ENCODE measurements at regions not wholly inside any gene's neighbourhood (a gene's known extent, or its start where the extent isn't known, plus 50 kb on each side); places are given as distances from the start of the nearest gene placed in this dataset.

DNA sequence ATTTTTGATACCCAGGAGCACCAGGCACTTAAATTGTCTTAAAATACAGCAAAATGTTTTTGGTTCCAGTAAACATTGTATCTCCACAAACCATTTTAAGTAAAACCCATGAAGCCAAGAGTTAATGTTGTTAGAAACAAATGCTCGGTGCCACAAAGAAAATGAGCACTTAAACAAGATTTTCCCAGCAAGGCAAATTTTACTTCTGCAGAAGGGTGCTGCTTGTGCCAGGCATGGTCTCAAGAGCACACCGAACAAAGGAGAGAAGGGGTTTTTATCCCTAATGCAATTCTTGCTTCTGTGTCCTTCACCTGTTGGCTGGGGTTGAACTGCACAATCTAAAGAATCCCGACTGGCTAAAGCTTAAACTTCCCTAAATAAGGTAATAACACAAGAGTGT lies 286.7 kb downstream of the ADCYAP1 start:
- no peaks in the 10 kb centered on the region for H3K4me1 ChIP-seq
- TF ChIP-seq POLR2A (IDR thresholded peaks at IDR 0.05) (no peak), POLR2AphosphoS5 (IDR thresholded peaks at IDR 0.05) (no peak)
- TF ChIP-seq, protein P1, sequence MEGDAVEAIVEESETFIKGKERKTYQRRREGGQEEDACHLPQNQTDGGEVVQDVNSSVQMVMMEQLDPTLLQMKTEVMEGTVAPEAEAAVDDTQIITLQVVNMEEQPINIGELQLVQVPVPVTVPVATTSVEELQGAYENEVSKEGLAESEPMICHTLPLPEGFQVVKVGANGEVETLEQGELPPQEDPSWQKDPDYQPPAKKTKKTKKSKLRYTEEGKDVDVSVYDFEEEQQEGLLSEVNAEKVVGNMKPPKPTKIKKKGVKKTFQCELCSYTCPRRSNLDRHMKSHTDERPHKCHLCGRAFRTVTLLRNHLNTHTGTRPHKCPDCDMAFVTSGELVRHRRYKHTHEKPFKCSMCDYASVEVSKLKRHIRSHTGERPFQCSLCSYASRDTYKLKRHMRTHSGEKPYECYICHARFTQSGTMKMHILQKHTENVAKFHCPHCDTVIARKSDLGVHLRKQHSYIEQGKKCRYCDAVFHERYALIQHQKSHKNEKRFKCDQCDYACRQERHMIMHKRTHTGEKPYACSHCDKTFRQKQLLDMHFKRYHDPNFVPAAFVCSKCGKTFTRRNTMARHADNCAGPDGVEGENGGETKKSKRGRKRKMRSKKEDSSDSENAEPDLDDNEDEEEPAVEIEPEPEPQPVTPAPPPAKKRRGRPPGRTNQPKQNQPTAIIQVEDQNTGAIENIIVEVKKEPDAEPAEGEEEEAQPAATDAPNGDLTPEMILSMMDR (IDR thresholded peaks at IDR 0.05): no peak
- H3K27me3 ChIP-seq: no peaks in the 10 kb centered on the region
- H3K27ac ChIP-seq: no peak overlapping the region
- H3K4me3 ChIP-seq: no peak overlapping the region
- no peak for DNase-seq (ENCODE audit: low spot score in 2 of 2)
- intact Hi-C loops (cut with DNase I; ENCODE audit: low total_unique reads): no loop called here
- no peaks in the 10 kb centered on the region for H3K36me3 ChIP-seq
- H3K9me3 ChIP-seq: peaks cover 4 to 12% of the 10 kb centered on the region in 2 donors

DNA sequence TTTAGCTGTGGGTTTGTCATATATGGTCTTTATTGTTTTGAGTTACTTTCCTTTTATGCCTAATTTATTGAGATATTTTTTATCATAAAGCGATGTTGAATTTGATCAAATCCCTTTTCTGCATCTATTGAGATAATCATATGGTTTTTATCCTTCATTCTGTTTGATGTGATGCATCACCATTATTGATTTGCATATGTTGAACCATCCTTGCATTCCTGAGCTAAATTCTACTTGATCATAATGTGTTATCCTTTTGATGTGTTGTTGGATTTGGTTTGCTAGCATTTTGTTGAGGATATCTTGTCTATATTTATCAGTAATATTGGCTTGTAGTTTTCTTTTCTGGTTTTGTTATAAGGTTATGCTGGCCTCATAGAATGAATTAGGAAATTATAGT lies 308.5 kb downstream of the ADCYAP1 start:
- Histone ChIP-seq H3K4me3 (no peak overlapping the region), H3K27ac (no peak overlapping the region), H3K4me1 (no peaks in the 10 kb centered on the region), H3K36me3 (no peaks in the 10 kb centered on the region), H3K9me3 (peaks cover 0 to 19% of the 10 kb centered on the region in 2 donors), H3K27me3 (no peaks in the 10 kb centered on the region)
- intact Hi-C loops (cut with DNase I; ENCODE audit: low total_unique reads): no loop called here
- no peak for DNase-seq (ENCODE audit: low spot score in 2 of 2)
- TF ChIP-seq POLR2AphosphoS5 (IDR thresholded peaks at IDR 0.05) (no peak), POLR2A (IDR thresholded peaks at IDR 0.05) (no peak)
- TF ChIP-seq, protein P1 (IDR thresholded peaks at IDR 0.05): no peak

DNA sequence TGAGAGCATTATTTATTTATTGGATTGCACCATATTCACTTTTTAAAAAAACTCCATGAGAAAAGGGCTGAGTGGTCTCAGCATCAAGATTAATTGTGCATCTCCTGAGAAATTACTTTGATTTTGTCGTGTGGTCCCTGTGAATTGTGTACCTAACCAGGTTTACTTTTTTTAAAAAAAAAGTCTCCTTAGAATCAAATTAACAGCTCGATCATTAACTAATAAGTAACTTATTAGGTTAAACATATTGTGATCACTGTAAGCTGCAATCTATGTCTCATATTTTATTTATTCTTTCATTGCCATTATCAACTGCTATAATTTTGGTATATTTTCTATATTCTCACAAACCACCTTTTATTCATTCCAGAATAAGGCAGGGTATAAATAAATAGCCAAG lies 318.2 kb downstream of the ADCYAP1 start:
- Histone ChIP-seq H3K4me1 (no peaks in the 10 kb centered on the region), H3K27me3 (no peaks in the 10 kb centered on the region), H3K36me3 (no peaks in the 10 kb centered on the region), H3K4me3 (no peak overlapping the region), H3K27ac (no peak overlapping the region), H3K9me3 (no peaks in the 10 kb centered on the region)
- DNase-seq (ENCODE audit: low spot score in 2 of 2): no peak
- intact Hi-C loops (cut with DNase I; ENCODE audit: low total_unique reads): no loop called here
- no peak for TF ChIP-seq POLR2A (IDR thresholded peaks at IDR 0.05)
- TF ChIP-seq POLR2AphosphoS5 (IDR thresholded peaks at IDR 0.05): no peak
- TF ChIP-seq, protein P1 (IDR thresholded peaks at IDR 0.05): no peak

DNA sequence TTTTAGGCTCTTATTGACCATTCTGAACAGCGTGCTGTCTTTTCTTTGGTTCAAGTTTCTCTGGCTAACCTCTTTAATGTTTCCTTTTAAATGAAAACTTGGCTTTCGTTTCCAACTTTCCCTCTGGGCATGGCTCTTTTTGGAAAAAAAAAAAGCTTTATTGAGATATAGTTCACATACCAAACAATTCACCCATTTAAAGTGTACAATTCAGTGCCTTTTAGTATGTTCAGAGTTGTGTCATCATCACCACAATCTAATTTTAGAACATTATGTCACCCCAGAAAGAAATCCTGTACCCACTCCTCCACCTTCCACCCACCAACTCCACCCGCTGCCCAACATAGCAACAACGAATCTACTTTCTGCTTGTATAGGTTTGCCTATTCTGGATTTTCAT lies 322.4 kb downstream of the ADCYAP1 start:
- intact Hi-C loops (cut with DNase I; ENCODE audit: low total_unique reads): no loop called here
- Histone ChIP-seq H3K27ac (no peak overlapping the region), H3K4me3 (no peak overlapping the region), H3K27me3 (no peaks in the 10 kb centered on the region), H3K4me1 (no peaks in the 10 kb centered on the region), H3K36me3 (no peaks in the 10 kb centered on the region), H3K9me3 (peaks cover 0 to 17% of the 10 kb centered on the region in 2 donors)
- DNase-seq (ENCODE audit: low spot score in 2 of 2): no peak
- no peak for TF ChIP-seq POLR2A (IDR thresholded peaks at IDR 0.05)
- no peak for TF ChIP-seq POLR2AphosphoS5 (IDR thresholded peaks at IDR 0.05)
- TF ChIP-seq, protein P1 (IDR thresholded peaks at IDR 0.05): no peak

DNA sequence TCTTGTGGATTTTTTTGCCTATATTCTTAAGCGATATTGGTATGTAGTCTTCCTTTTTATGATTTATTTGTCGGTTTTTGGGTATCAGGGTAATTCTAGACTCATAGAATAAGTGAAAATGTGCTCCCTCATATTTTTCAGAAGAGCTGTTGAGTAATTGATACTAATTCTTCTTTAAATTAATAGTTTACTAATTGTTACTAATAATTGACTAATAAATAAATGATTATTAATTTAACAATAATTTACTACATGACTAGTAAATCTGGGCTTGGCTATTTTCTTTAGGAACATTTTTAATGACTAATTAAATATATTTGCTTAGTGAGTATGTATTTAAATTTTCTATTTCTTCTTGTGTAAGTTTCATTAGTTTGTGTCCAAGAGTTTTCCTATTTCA lies 325.0 kb downstream of the ADCYAP1 start:
- Histone ChIP-seq H3K9me3 (peaks cover 0 to 33% of the 10 kb centered on the region in 2 donors), H3K4me3 (no peak overlapping the region), H3K36me3 (no peaks in the 10 kb centered on the region), H3K27ac (no peak overlapping the region), H3K4me1 (no peaks in the 10 kb centered on the region), H3K27me3 (no peaks in the 10 kb centered on the region)
- TF ChIP-seq, protein P1 (IDR thresholded peaks at IDR 0.05): no peak
- TF ChIP-seq POLR2AphosphoS5 (IDR thresholded peaks at IDR 0.05) (no peak), POLR2A (IDR thresholded peaks at IDR 0.05) (no peak)
- DNase-seq (ENCODE audit: low spot score in 2 of 2): no peak
- intact Hi-C loops (cut with DNase I; ENCODE audit: low total_unique reads): no loop called here

Measured in breast epithelium (tissue), 4 donors.